HEK293T (cell line): ENCODE measurements at regions not wholly inside any gene's neighbourhood (a gene's known extent, or its start where the extent isn't known, plus 50 kb on each side); places are given as distances from the start of the nearest gene placed in this dataset.

Source experiments
- ARNT ChIP-seq: fragments of 450-650 bp; IDR thresholded peaks from 2 replicates; pipeline ENCODE4 v1.6.1; 2017; ENCODE audit warnings: mild to moderate bottlenecking
- BHLHE40 ChIP-seq: fragments of 450-650 bp; IDR thresholded peaks from 2 replicates; pipeline ENCODE4 v1.6.1; 2016; ENCODE audit warnings: mild to moderate bottlenecking, moderate library complexity, borderline replicate concordance
- ELF4 ChIP-seq: fragments of 450-650 bp; IDR thresholded peaks from 2 replicates; pipeline ENCODE4 v1.6.1; 2017; ENCODE audit warnings: antibody characterized with exemption
- FOXK2 ChIP-seq: fragments of 450-650 bp; IDR thresholded peaks from 2 replicates; pipeline ENCODE4 v1.6.1; 2016; ENCODE audit warnings: mild to moderate bottlenecking
- FOXM1 ChIP-seq: fragments of 450-650 bp; IDR thresholded peaks from 2 replicates; pipeline ENCODE4 v1.6.1; 2017; ENCODE audit warnings: mild to moderate bottlenecking, borderline replicate concordance
- HDGF ChIP-seq: fragments of 450-650 bp; IDR thresholded peaks from 2 replicates; pipeline ENCODE4 v1.6.1; 2017; ENCODE audit warnings: antibody characterized with exemption, borderline replicate concordance
- L3MBTL2 ChIP-seq: fragments of 450-650 bp; conservative IDR thresholded peaks from 2 replicates; pipeline ENCODE4 v1.6.1; 2016; ENCODE audit warnings: mild to moderate bottlenecking
- LEF1 ChIP-seq: fragments of 450-650 bp; IDR thresholded peaks from 2 replicates; pipeline ENCODE4 v1.6.1; 2017; ENCODE audit warnings: mild to moderate bottlenecking, borderline replicate concordance
- NFRKB ChIP-seq: fragments of 450-650 bp; IDR thresholded peaks from 2 replicates; pipeline ENCODE4 v1.6.1; 2016; ENCODE audit warnings: mild to moderate bottlenecking, moderate library complexity
- PKNOX1 ChIP-seq: fragments of 450-650 bp; IDR thresholded peaks from 2 replicates; pipeline ENCODE4 v1.6.1; 2016
- SP1 ChIP-seq: fragments of 450-650 bp; IDR thresholded peaks from 2 replicates; pipeline ENCODE4 v1.6.1; 2017
- SUZ12 ChIP-seq: fragments of 450-650 bp; IDR thresholded peaks from 2 replicates; pipeline ENCODE4 v1.6.1; 2016; ENCODE audit warnings: mild to moderate bottlenecking
- ZNF384 ChIP-seq: fragments of 450-650 bp; IDR thresholded peaks from 2 replicates; pipeline ENCODE4 v1.6.1; 2016

GRCh38 chr13:90118467-90119071 is 1228.9 kb upstream of the MIR17HG start:
- no peak for TF ChIP-seq FOXM1
- TF ChIP-seq LEF1: no peak
- no peak for TF ChIP-seq SUZ12
- no peak for TF ChIP-seq ZNF384
- no peak for TF ChIP-seq SP1
- no peak for TF ChIP-seq HDGF
- TF ChIP-seq ELF4: no peak
- TF ChIP-seq L3MBTL2: no peak
- TF ChIP-seq ARNT: no peak
- no peak for TF ChIP-seq NFRKB
- TF ChIP-seq BHLHE40: no peak
- TF ChIP-seq PKNOX1: no peak
- TF ChIP-seq FOXK2: no peak
